H1 (cell line): ENCODE measurements at regions not wholly inside any gene's neighbourhood (a gene's known extent, or its start where the extent isn't known, plus 50 kb on each side); places are given as distances from the start of the nearest gene placed in this dataset.

Experiments
- CTCF ChIA-PET: fragments of 300-600 bp; sonication (Branson Sonifier 250); formaldehyde crosslinking; loops from one replicate; lab custom pipeline; 2021; ENCODE audit not compliant: partially characterized antibody; lab: Charles Lee
- POLR2A ChIA-PET: fragments of 300-600 bp; sonication (Branson Sonifier 250); formaldehyde crosslinking; loops from one replicate; lab custom pipeline; 2021; ENCODE audit warnings: inconsistent platforms; ENCODE audit not compliant: partially characterized antibody; lab: Charles Lee
- DNase-seq, 2 experiments: peaks; one replicate each; pipeline versions ENCODE4 v3.0.0 to v3.0.0-alpha.2; 2010 to 2022; ENCODE audit warnings: low spot score in 2 of 2, low read depth in 1 of 2, mixed read lengths in 1 of 2
- FAIRE-seq: peaks from 2 replicates; lab custom pipeline; 2011; peaks lifted over from hg19 to GRCh38; lab: Jason Lieb, UNC
- H2AFZ ChIP-seq: 2 replicates; pipeline ENCODE4 v1.8.1; 2012; ENCODE audit warnings: low read length, inconsistent platforms
- H2AK5ac ChIP-seq: 2 replicates; pipeline ENCODE4 v1.6.1; 2013; ENCODE audit warnings: low read depth, low read length
- H2BK120ac ChIP-seq: replicated peaks from 2 replicates; pipeline ENCODE3; 2013; ENCODE audit warnings: low read depth, low read length, inconsistent platforms
- H2BK12ac ChIP-seq: 2 replicates; pipeline ENCODE4 v1.6.1; 2013; ENCODE audit warnings: low read depth, low read length
- H2BK15ac ChIP-seq: 2 replicates; pipeline ENCODE4 v1.6.1; 2013; ENCODE audit warnings: low read length
- H2BK20ac ChIP-seq: 2 replicates; pipeline ENCODE4 v1.6.1; 2013; ENCODE audit warnings: low read length
- H2BK5ac ChIP-seq: 2 replicates; pipeline ENCODE4 v1.6.1; 2013; ENCODE audit warnings: low read depth, low read length
- H3K14ac ChIP-seq: 2 replicates; pipeline ENCODE4 v1.6.1; 2013; ENCODE audit warnings: inconsistent platforms; ENCODE audit not compliant: insufficient read length
- H3K18ac ChIP-seq: 2 replicates; pipeline ENCODE4 v1.6.1; 2013; ENCODE audit warnings: low read length; ENCODE audit errors: extremely low read depth
- H3K23ac ChIP-seq: 2 replicates; pipeline ENCODE4 v1.6.1; 2013; ENCODE audit warnings: inconsistent platforms; ENCODE audit not compliant: insufficient read length
- H3K23me2 ChIP-seq: 2 replicates; pipeline ENCODE4 v1.6.1; 2013; ENCODE audit warnings: low read depth, low read length
- H3K27ac ChIP-seq: 2 replicates; pipeline ENCODE4 v1.6.1; 2011; ENCODE audit warnings: low read depth, low read length, inconsistent platforms
- H3K27me3 ChIP-seq, 4 experiments: replicated peaks in 1 of 4; 1 replicate in 1 of 4; 2 replicates in 3 of 4; pipeline versions ENCODE4 v1.6.1 to v1.8.1; 2011 to 2013; ENCODE audit warnings: low read length in 3 of 4, mild to moderate bottlenecking in 3 of 4, inconsistent platforms in 2 of 4, mixed read lengths in 2 of 4, moderate library complexity in 1 of 4; ENCODE audit not compliant: control insufficient read depth in 3 of 4, insufficient read depth in 3 of 4; ENCODE audit errors: extremely low read depth in 1 of 4
- H3K36me3 ChIP-seq, 4 experiments: 2 replicates each; pipeline versions ENCODE4 v1.6.1 to v1.8.1; 2011 to 2013; ENCODE audit warnings: mild to moderate bottlenecking in 4 of 4, low read length in 3 of 4, moderate library complexity in 2 of 4, control low read depth in 1 of 4, inconsistent platforms in 1 of 4; ENCODE audit not compliant: insufficient read depth in 4 of 4, control insufficient read depth in 2 of 4
- H3K4ac ChIP-seq: replicated peaks from 2 replicates; pipeline ENCODE3; 2013; ENCODE audit warnings: low read length, low read depth, mixed read lengths, inconsistent platforms; ENCODE audit not compliant: insufficient read length
- H3K4me1 ChIP-seq, 4 experiments: replicated peaks in 1 of 4; 1 replicate in 1 of 4; 2 replicates in 3 of 4; pipeline versions ENCODE4 v1.6.1 to v1.8.1; 2011 to 2013; ENCODE audit warnings: low read length in 3 of 4, inconsistent platforms in 2 of 4, mixed read lengths in 1 of 4; ENCODE audit not compliant: insufficient read depth in 4 of 4, control insufficient read depth in 3 of 4
- H3K4me2 ChIP-seq, 2 experiments: 2 replicates each; pipeline versions ENCODE4 v1.6.1 to v1.8.1; 2011 to 2013; ENCODE audit warnings: low read depth in 2 of 2, low read length in 2 of 2, control low read depth in 1 of 2, inconsistent platforms in 1 of 2, mild to moderate bottlenecking in 1 of 2; ENCODE audit not compliant: insufficient read depth in 1 of 2
- H3K4me3 ChIP-seq, 4 experiments: fragments of 200-600, 300-600 bp in 1 of 4; sonication (generic), shearing (Covaris generic), sonication (Bioruptor Twin) in 1 of 4; 2 replicates each; pipeline versions ENCODE4 v1.5.1 to v1.8.1; 2011 to 2016; ENCODE audit warnings: low read length in 4 of 4, low read depth in 3 of 4, control low read depth in 2 of 4, inconsistent platforms in 2 of 4, mild to moderate bottlenecking in 2 of 4, mixed read lengths in 1 of 4, moderate library complexity in 1 of 4; ENCODE audit not compliant: insufficient read depth in 2 of 4; ENCODE audit errors: extremely low read depth in 1 of 4
- H3K56ac ChIP-seq: replicated peaks from 2 replicates; pipeline ENCODE3; 2013; ENCODE audit warnings: low read depth, mild to moderate bottlenecking, mixed read lengths, low read length, inconsistent platforms; ENCODE audit not compliant: insufficient read length
- H3K79me1 ChIP-seq: 2 replicates; pipeline ENCODE4 v1.6.1; 2013; ENCODE audit warnings: low read depth, low read length, control low read depth
- H3K79me2 ChIP-seq, 2 experiments: 2 replicates each; pipeline versions ENCODE4 v1.6.1 to v1.8.1; 2012 to 2013; ENCODE audit warnings: low read length in 2 of 2, mild to moderate bottlenecking in 2 of 2, inconsistent platforms in 1 of 2; ENCODE audit not compliant: insufficient read depth in 2 of 2, control insufficient read depth in 1 of 2
- H3K9ac ChIP-seq, 4 experiments: replicated peaks in 1 of 4; 1 replicate in 1 of 4; 2 replicates in 3 of 4; pipeline versions ENCODE4 v1.6.1 to v1.8.1; 2011 to 2013; ENCODE audit warnings: low read depth in 3 of 4, low read length in 3 of 4, control low read depth in 2 of 4, mild to moderate bottlenecking in 2 of 4, moderate library complexity in 2 of 4, inconsistent platforms in 1 of 4; ENCODE audit errors: extremely low read depth in 1 of 4
- H3K9me3 ChIP-seq, 2 experiments: 2 replicates each; pipeline versions ENCODE4 v1.6.1 to v1.8.1; 2012 to 2013; ENCODE audit warnings: mild to moderate bottlenecking in 2 of 2, moderate library complexity in 2 of 2, control low read depth in 1 of 2, inconsistent platforms in 1 of 2, low read depth in 1 of 2, low read length in 1 of 2, mixed read lengths in 1 of 2; ENCODE audit not compliant: insufficient read depth in 2 of 2
- H4K20me1 ChIP-seq, 2 experiments: replicated peaks in 1 of 2; 2 replicates each; pipeline versions ENCODE3 to v1.8.1; 2011 to 2013; ENCODE audit warnings: inconsistent platforms in 2 of 2, low read length in 2 of 2, mild to moderate bottlenecking in 1 of 2; ENCODE audit not compliant: insufficient read depth in 2 of 2, control insufficient read depth in 1 of 2
- H4K5ac ChIP-seq: 2 replicates; pipeline ENCODE4 v1.6.1; 2013; ENCODE audit warnings: low read length, low read depth, mixed read lengths, inconsistent platforms; ENCODE audit not compliant: insufficient read length
- H4K8ac ChIP-seq: 2 replicates; pipeline ENCODE4 v1.8.0; 2013; ENCODE audit warnings: mild to moderate bottlenecking, moderate library complexity, low read length, inconsistent platforms; ENCODE audit not compliant: insufficient read depth; ENCODE audit errors: extremely low read depth
- H4K91ac ChIP-seq: replicated peaks from 2 replicates; pipeline ENCODE3; 2013; ENCODE audit warnings: low read length, mixed read lengths, inconsistent platforms; ENCODE audit not compliant: insufficient read length
- ATF2 ChIP-seq: IDR thresholded peaks from 2 replicates; pipeline ENCODE4 v1.6.1; 2012; ENCODE audit warnings: low read length, inconsistent platforms
- CTBP2 ChIP-seq: IDR thresholded peaks from 2 replicates; pipeline ENCODE4 v1.7.0; 2011; ENCODE audit warnings: borderline replicate concordance, mild to moderate bottlenecking, moderate library complexity, mixed read lengths, low read length; ENCODE audit not compliant: insufficient read depth, insufficient read length
- HDAC6 ChIP-seq: IDR thresholded peaks from one replicate; pipeline ENCODE4 v1.7.1; 2012; ENCODE audit warnings: low read depth, mild to moderate bottlenecking, inconsistent platforms, low read length, moderate library complexity
- JUN ChIP-seq: IDR thresholded peaks from 2 replicates; pipeline ENCODE4 v1.6.1; 2011; ENCODE audit warnings: low read depth, mild to moderate bottlenecking, improper control_type of control experiment, low read length
- KDM1A ChIP-seq: fragments of 200-600, 300-600 bp; sonication (generic); IDR thresholded peaks from 2 replicates; pipeline ENCODE4 v1.7.1; 2016; ENCODE audit warnings: mild to moderate bottlenecking, low read length, borderline replicate concordance
- MAX ChIP-seq: IDR thresholded peaks from 2 replicates; pipeline ENCODE4 v1.6.1; 2012; ENCODE audit warnings: inconsistent platforms
- SP2 ChIP-seq: IDR thresholded peaks from 2 replicates; pipeline ENCODE4 v1.6.1; 2012; ENCODE audit warnings: mild to moderate bottlenecking, low read length, inconsistent platforms
- SUZ12 ChIP-seq: fragments of 200-600 bp; sonication (generic); IDR thresholded peaks from 2 replicates; pipeline ENCODE4 v1.6.1; 2012; ENCODE audit warnings: mild to moderate bottlenecking, inconsistent platforms, low read length, moderate library complexity, mixed read lengths
- TAF7 ChIP-seq: optimal IDR thresholded peaks from 2 replicates; pipeline ENCODE3; 2011; ENCODE audit warnings: low read depth, mild to moderate bottlenecking, inconsistent platforms, low read length, moderate library complexity, borderline replicate concordance
- WGBS, 2 experiments: shearing (Covaris generic) in 1 of 2; methylation state at CpG; one replicate each; pipeline versions ENCODE4 v1.1.6 to v1.1.7; 2013 to 2015; ENCODE audit warnings: low lambda C conversion rate in 2 of 2, mixed read lengths in 2 of 2, inconsistent platforms in 1 of 2, low coverage in 1 of 2, missing lambda C conversion rate in 1 of 2; ENCODE audit not compliant: insufficient replicate concordance in 2 of 2, insufficient coverage in 1 of 2, insufficient read length in 1 of 2; ENCODE audit errors: extremely low coverage in 1 of 2, missing lambda C conversion rate in 1 of 2; 5-methylcytosine and 5-hydroxymethylcytosine counted together

GRCh38 chr4:138689187-138689586, 326.4 kb upstream of the NOCT start:
- CTCF ChIA-PET, result interaction anchor here (0.7 to 3.1 kb wide), 16 partner anchors 13 to 599 kb away, joined by 3 to 19 read pairs (median 4); no protein-coding TSS in a partner anchor
- TF ChIP-seq CTBP2 (no peak), SP2 (no peak), JUN (no peak), HDAC6 (no peak), MAX (no peak), ATF2 (no peak), TAF7 (no peak), SUZ12 (no peak), KDM1A (no peak)

More at GRCh38 chr4:138689187-138689586, 326.4 kb upstream of the NOCT start:
- Histone ChIP-seq H3K4me1 (no peaks in the 10 kb centered on the region), H3K14ac (no peak overlapping the region), H3K27ac (no peak overlapping the region), H4K20me1 (no peaks in the 10 kb centered on the region), H3K4me3 (no peak overlapping the region), H3K4ac (no peak overlapping the region), H3K9ac (no peak overlapping the region), H2BK120ac (no peak overlapping the region), H3K23ac (no peak overlapping the region), H4K91ac (no peak overlapping the region), H3K56ac (no peak overlapping the region), H2BK5ac (no peak overlapping the region), H2BK15ac (no peak overlapping the region), H3K79me1 (no peaks in the 10 kb centered on the region), H2BK12ac (no peak overlapping the region), H3K9me3 (no peaks in the 10 kb centered on the region), H2BK20ac (no peak overlapping the region), H3K18ac (no peak overlapping the region), H3K79me2 (no peaks in the 10 kb centered on the region), H3K36me3 (no peaks in the 10 kb centered on the region), H3K4me2 (no peak overlapping the region), H4K5ac (no peak overlapping the region), H3K23me2 (no peaks in the 10 kb centered on the region; the same call in 1 of the 2 replicates), H2AK5ac (no peak overlapping the region), H4K8ac (no peak overlapping the region), H2AFZ (no peak overlapping the region), H3K27me3 (no peaks in the 10 kb centered on the region)
- DNase-seq (no peak), FAIRE-seq (no peak)
- POLR2A ChIA-PET, result interaction anchor here (0.6 kb wide), 1 partner anchor 636 kb away, joined by 3 read pairs; no protein-coding TSS in a partner anchor
- WGBS, 2 experiments, result 86% methylated on average over 9 of the region's 9 CpGs; no CpG with 5 or more reads in 1 of the 2 experiments
